GM23338 (cell line): ENCODE measurements at regions not wholly inside any gene's neighbourhood (a gene's known extent, or its start where the extent isn't known, plus 50 kb on each side); places are given as distances from the start of the nearest gene placed in this dataset.

Experiments used
- ATAC-seq: fragments of 200-7000 bp; cut with Tn5 transposase; 3 replicates; pipeline ENCODE4 v1.9.1; 2020
- DNase-seq: peaks from one replicate; pipeline ENCODE4 v3.0.0-alpha.2; 2015; ENCODE audit warnings: low spot score
- H2AFZ ChIP-seq: fragments of 200-600 bp; sonication (generic); 2 replicates; pipeline ENCODE4 v1.8.0; 2016; ENCODE audit warnings: antibody characterized with exemption, mild to moderate bottlenecking, moderate library complexity
- H3F3A ChIP-seq: fragments of 200-600 bp; sonication (generic); replicated peaks from 2 replicates; pipeline ENCODE4 v1.8.0; 2017; ENCODE audit warnings: antibody characterized with exemption, mixed run types, low read depth
- H3K27ac ChIP-seq: fragments of 200-600 bp; sonication (generic); 2 replicates; pipeline ENCODE4 v1.6.1; 2016; ENCODE audit warnings: low read depth
- H3K27me3 ChIP-seq: fragments of 200-600 bp; sonication (generic); 2 replicates; pipeline ENCODE4 v1.8.0; 2016; ENCODE audit warnings: mild to moderate bottlenecking, mixed run types, moderate library complexity; ENCODE audit not compliant: insufficient read depth
- H3K36me3 ChIP-seq: fragments of 200-600 bp; sonication (generic); 2 replicates; pipeline ENCODE4 v1.8.0; 2016; ENCODE audit warnings: mild to moderate bottlenecking; ENCODE audit not compliant: insufficient read depth
- H3K4me1 ChIP-seq: fragments of 200-600 bp; sonication (generic); 2 replicates; pipeline ENCODE4 v1.8.0; 2016; ENCODE audit warnings: mild to moderate bottlenecking, moderate library complexity; ENCODE audit not compliant: insufficient read depth
- H3K4me2 ChIP-seq: fragments of 200-600 bp; sonication (generic); 2 replicates; pipeline ENCODE4 v1.7.1; 2017; ENCODE audit warnings: mixed run types
- H3K4me3 ChIP-seq: fragments of 200-600 bp; sonication (generic); 2 replicates; pipeline ENCODE4 v1.6.1; 2016; ENCODE audit warnings: mixed run types
- H3K79me2 ChIP-seq: fragments of 200-600 bp; sonication (generic); replicated peaks from 2 replicates; pipeline ENCODE4 v1.8.0; 2017; ENCODE audit warnings: mild to moderate bottlenecking; ENCODE audit not compliant: insufficient read depth
- H3K9me2 ChIP-seq: fragments of 200-600 bp; sonication (generic); 2 replicates; pipeline ENCODE4 v1.8.0; 2017; ENCODE audit not compliant: insufficient read depth
- H4K20me1 ChIP-seq: fragments of 200-600 bp; sonication (generic); replicated peaks from 2 replicates; pipeline ENCODE4 v1.8.0; 2017; ENCODE audit warnings: mild to moderate bottlenecking; ENCODE audit not compliant: insufficient read depth
- H3K27ac Mint-ChIP-seq: 2 replicates; pipeline ENCODE4 v1.8.0; 2020; ENCODE audit warnings: inconsistent platforms, mild to moderate bottlenecking, moderate library complexity, mixed read lengths
- H3K27me3 Mint-ChIP-seq: 3 replicates; pipeline ENCODE4 v1.8.0; 2022; ENCODE audit warnings: low read depth, mild to moderate bottlenecking, moderate library complexity, mixed read lengths, inconsistent platforms; ENCODE audit not compliant: insufficient read depth, poor library complexity
- H3K36me3 Mint-ChIP-seq: 3 replicates; pipeline ENCODE4 v1.8.0; 2021; ENCODE audit warnings: low read depth, mild to moderate bottlenecking, inconsistent platforms, moderate library complexity, mixed read lengths
- H3K4me1 Mint-ChIP-seq: 3 replicates; pipeline ENCODE4 v1.8.0; 2020; ENCODE audit warnings: mild to moderate bottlenecking, inconsistent platforms, mixed read lengths
- H3K4me3 Mint-ChIP-seq: 3 replicates; pipeline ENCODE4 v1.8.0; 2021; ENCODE audit warnings: moderate library complexity, mild to moderate bottlenecking, inconsistent platforms, mixed read lengths
- H3K9me3 Mint-ChIP-seq: 3 replicates; pipeline ENCODE4 v1.8.0; 2020; ENCODE audit warnings: moderate library complexity, mild to moderate bottlenecking, inconsistent platforms, mixed read lengths
- CREB1 ChIP-seq: fragments of 250-450 bp; sonication (Bioruptor Pico); IDR thresholded peaks from 2 replicates; pipeline ENCODE4 v1.5.0; 2020; ENCODE audit warnings: low read depth, mild to moderate bottlenecking, moderate library complexity
- EZH2 ChIP-seq: fragments of 200-600 bp; sonication (generic); IDR thresholded peaks from one replicate; pipeline ENCODE4 v1.8.0; 2017; ENCODE audit warnings: antibody characterized with exemption, mild to moderate bottlenecking, low read depth; ENCODE audit not compliant: unreplicated experiment
- EZH2phosphoT487 ChIP-seq: fragments of 200-600 bp; sonication (generic); IDR thresholded peaks from one replicate; pipeline ENCODE4 v1.8.1; 2018; ENCODE audit warnings: antibody characterized with exemption; ENCODE audit not compliant: unreplicated experiment
- NANOG ChIP-seq: IDR thresholded peaks from 2 replicates; pipeline ENCODE4 v1.6.1; 2016; ENCODE audit warnings: antibody characterized with exemption, borderline replicate concordance
- POLR2AphosphoS5 ChIP-seq: IDR thresholded peaks from 2 replicates; pipeline ENCODE4 v1.6.1; 2016; ENCODE audit warnings: antibody characterized with exemption, low read depth
- STAT1 ChIP-seq: IDR thresholded peaks from one replicate; pipeline ENCODE4 v1.6.1; 2016; ENCODE audit warnings: antibody characterized with exemption; ENCODE audit not compliant: unreplicated experiment
- ZNF114 ChIP-seq: fragments of 250-450 bp; sonication (Bioruptor Pico); IDR thresholded peaks from 2 replicates; pipeline ENCODE4 v1.5.0; 2020; ENCODE audit warnings: mild to moderate bottlenecking, moderate library complexity
- ZNF331 ChIP-seq: fragments of 250-450 bp; sonication (Bioruptor Pico); IDR thresholded peaks from 2 replicates; pipeline ENCODE4 v1.5.0; 2020; ENCODE audit warnings: low read depth, mild to moderate bottlenecking, moderate library complexity
- TF ChIP-seq, protein P1 (sequence below), 2 experiments: fragments of 200-600 bp in 1 of 2; sonication (generic) in 1 of 2; conservative IDR thresholded peaks; 2 replicates each; pipeline versions ENCODE4 v1.5.1 to v1.6.1; 2016 to 2017; ENCODE audit warnings: antibody characterized with exemption in 2 of 2, low read depth in 2 of 2, mild to moderate bottlenecking in 2 of 2, moderate library complexity in 1 of 2
- TF ChIP-seq, protein P2 (sequence below): IDR thresholded peaks from 2 replicates; pipeline ENCODE4 v1.6.1; 2016; ENCODE audit warnings: antibody characterized with exemption
- TF ChIP-seq, protein P3 (sequence below): IDR thresholded peaks from one replicate; pipeline ENCODE4 v1.6.1; 2018; ENCODE audit warnings: antibody characterized with exemption; ENCODE audit not compliant: unreplicated experiment

DNA sequence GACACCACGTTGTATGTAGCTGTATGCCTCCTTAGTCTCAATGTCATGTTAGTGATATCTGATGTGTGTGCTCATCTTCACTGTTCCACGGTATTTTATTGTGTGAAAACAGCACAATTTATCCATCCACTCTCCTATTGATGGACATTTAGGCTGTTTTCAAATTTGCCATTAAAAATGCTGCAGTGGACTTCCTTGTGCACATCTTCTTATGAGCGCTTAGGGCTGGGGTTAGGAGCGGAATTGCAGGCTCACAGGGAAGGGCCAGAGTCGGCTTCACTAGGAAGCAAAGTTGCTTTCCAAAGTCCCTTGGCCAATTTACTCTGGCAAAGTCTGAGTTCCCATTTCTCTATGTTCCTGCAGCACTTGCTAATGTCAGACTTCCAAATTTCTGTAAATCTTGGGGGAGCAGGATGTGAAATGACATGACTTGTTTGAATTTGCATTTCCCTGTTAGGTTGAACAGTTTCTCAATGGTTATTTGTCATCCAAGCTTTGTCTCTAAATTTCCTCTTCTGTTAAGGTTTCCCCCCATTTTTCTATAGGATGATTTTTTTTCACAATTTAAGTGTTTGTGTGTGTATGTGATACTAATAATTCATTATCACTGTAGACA lies 75.4 kb downstream of the MYEOV start:
- Histone ChIP-seq H3K4me3 (no peak overlapping the region), H3K27me3 (no peaks in the 10 kb centered on the region), H3F3A (no peaks in the 10 kb centered on the region), H3K4me2 (no peak overlapping the region), H3K4me1 (no peaks in the 10 kb centered on the region), H3K79me2 (no peaks in the 10 kb centered on the region), H2AFZ (no peak overlapping the region), H4K20me1 (no peaks in the 10 kb centered on the region), H3K27ac (no peak overlapping the region), H3K9me2 (no peaks in the 10 kb centered on the region), H3K36me3 (no peaks in the 10 kb centered on the region)
- Mint-ChIP-seq H3K4me1 (no peaks in the 10 kb centered on the region), H3K27me3 (peaks cover 5% of the 10 kb centered on the region), H3K27ac (no peak overlapping the region), H3K9me3 (peaks cover 10% of the 10 kb centered on the region; the same call in 2 of the 3 replicates), H3K4me3 (no peak overlapping the region), H3K36me3 (peaks cover 6% of the 10 kb centered on the region; the same call in 2 of the 3 replicates)
- ATAC-seq: no peak
- TF ChIP-seq NANOG: no peak
- no peak for DNase-seq

DNA sequence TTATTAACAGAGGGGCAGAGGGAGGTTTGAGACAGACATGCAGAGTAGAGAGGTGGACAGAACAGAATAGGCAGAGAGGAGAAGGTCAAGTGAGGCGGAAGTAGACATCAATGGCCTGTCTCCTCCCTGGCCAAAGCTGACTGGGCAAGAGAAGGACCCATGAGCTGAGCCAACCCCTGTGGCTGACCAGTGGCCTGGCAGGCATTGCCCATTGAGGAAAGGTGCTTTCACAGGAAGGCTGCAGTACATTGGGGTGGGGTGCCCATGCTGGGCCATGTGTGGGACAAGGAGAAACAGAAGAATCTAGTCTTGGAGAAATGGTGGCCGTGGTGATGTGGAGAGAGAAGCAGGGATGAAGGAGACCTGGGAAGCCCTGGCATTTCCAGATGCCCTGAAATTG lies 76.0 kb downstream of the MYEOV start:
- no peaks in the 10 kb centered on the region for H3F3A ChIP-seq
- H3K9me3 Mint-ChIP-seq: peaks cover 10% of the 10 kb centered on the region; the same call in 2 of the 3 replicates
- no peaks in the 10 kb centered on the region for H4K20me1 ChIP-seq
- H3K36me3 Mint-ChIP-seq: peaks cover 6% of the 10 kb centered on the region; the same call in 2 of the 3 replicates
- no peaks in the 10 kb centered on the region for H3K4me1 ChIP-seq
- no peaks in the 10 kb centered on the region for H3K9me2 ChIP-seq
- no peaks in the 10 kb centered on the region for H3K36me3 ChIP-seq
- no peaks in the 10 kb centered on the region for H3K27me3 ChIP-seq
- no peak overlapping the region for H3K4me3 ChIP-seq
- H3K79me2 ChIP-seq: no peaks in the 10 kb centered on the region
- H3K4me2 ChIP-seq: no peak overlapping the region
- H3K27ac Mint-ChIP-seq: no peak overlapping the region
- no peak overlapping the region for H3K4me3 Mint-ChIP-seq
- H3K4me1 Mint-ChIP-seq: no peaks in the 10 kb centered on the region
- peaks cover 5% of the 10 kb centered on the region for H3K27me3 Mint-ChIP-seq
- no peak overlapping the region for H2AFZ ChIP-seq
- DNase-seq: no peak
- H3K27ac ChIP-seq: no peak overlapping the region
- ATAC-seq: no peak
- TF ChIP-seq CREB1 (CRISPR knock-in tag): no peak
- TF ChIP-seq EZH2phosphoT487: no peak
- TF ChIP-seq, protein P1, sequence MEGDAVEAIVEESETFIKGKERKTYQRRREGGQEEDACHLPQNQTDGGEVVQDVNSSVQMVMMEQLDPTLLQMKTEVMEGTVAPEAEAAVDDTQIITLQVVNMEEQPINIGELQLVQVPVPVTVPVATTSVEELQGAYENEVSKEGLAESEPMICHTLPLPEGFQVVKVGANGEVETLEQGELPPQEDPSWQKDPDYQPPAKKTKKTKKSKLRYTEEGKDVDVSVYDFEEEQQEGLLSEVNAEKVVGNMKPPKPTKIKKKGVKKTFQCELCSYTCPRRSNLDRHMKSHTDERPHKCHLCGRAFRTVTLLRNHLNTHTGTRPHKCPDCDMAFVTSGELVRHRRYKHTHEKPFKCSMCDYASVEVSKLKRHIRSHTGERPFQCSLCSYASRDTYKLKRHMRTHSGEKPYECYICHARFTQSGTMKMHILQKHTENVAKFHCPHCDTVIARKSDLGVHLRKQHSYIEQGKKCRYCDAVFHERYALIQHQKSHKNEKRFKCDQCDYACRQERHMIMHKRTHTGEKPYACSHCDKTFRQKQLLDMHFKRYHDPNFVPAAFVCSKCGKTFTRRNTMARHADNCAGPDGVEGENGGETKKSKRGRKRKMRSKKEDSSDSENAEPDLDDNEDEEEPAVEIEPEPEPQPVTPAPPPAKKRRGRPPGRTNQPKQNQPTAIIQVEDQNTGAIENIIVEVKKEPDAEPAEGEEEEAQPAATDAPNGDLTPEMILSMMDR (conservative IDR thresholded peaks at IDR 0.05; ENCODE audit: low read depth in 2 of 2): no peak
- no peak for TF ChIP-seq EZH2
- TF ChIP-seq, protein P2, sequence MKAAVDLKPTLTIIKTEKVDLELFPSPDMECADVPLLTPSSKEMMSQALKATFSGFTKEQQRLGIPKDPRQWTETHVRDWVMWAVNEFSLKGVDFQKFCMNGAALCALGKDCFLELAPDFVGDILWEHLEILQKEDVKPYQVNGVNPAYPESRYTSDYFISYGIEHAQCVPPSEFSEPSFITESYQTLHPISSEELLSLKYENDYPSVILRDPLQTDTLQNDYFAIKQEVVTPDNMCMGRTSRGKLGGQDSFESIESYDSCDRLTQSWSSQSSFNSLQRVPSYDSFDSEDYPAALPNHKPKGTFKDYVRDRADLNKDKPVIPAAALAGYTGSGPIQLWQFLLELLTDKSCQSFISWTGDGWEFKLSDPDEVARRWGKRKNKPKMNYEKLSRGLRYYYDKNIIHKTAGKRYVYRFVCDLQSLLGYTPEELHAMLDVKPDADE: no peak
- TF ChIP-seq, protein P3, sequence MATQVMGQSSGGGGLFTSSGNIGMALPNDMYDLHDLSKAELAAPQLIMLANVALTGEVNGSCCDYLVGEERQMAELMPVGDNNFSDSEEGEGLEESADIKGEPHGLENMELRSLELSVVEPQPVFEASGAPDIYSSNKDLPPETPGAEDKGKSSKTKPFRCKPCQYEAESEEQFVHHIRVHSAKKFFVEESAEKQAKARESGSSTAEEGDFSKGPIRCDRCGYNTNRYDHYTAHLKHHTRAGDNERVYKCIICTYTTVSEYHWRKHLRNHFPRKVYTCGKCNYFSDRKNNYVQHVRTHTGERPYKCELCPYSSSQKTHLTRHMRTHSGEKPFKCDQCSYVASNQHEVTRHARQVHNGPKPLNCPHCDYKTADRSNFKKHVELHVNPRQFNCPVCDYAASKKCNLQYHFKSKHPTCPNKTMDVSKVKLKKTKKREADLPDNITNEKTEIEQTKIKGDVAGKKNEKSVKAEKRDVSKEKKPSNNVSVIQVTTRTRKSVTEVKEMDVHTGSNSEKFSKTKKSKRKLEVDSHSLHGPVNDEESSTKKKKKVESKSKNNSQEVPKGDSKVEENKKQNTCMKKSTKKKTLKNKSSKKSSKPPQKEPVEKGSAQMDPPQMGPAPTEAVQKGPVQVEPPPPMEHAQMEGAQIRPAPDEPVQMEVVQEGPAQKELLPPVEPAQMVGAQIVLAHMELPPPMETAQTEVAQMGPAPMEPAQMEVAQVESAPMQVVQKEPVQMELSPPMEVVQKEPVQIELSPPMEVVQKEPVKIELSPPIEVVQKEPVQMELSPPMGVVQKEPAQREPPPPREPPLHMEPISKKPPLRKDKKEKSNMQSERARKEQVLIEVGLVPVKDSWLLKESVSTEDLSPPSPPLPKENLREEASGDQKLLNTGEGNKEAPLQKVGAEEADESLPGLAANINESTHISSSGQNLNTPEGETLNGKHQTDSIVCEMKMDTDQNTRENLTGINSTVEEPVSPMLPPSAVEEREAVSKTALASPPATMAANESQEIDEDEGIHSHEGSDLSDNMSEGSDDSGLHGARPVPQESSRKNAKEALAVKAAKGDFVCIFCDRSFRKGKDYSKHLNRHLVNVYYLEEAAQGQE: no peak
- TF ChIP-seq POLR2AphosphoS5: no peak
- no peak for TF ChIP-seq NANOG
- TF ChIP-seq ZNF331 (CRISPR knock-in tag): no peak
- no peak for TF ChIP-seq ZNF114 (CRISPR knock-in tag)
- TF ChIP-seq STAT1: no peak
